A673 (cell line): ENCODE measurements at regions not wholly inside any gene's neighbourhood (a gene's known extent, or its start where the extent isn't known, plus 50 kb on each side); places are given as distances from the start of the nearest gene placed in this dataset.

ENCODE experiments used
- EZH2 ChIP-seq: fragments of 200-600 bp; sonication (generic); IDR thresholded peaks from 2 replicates; pipeline ENCODE4 v1.6.1; 2017; ENCODE audit warnings: borderline replicate concordance, low read depth, mild to moderate bottlenecking, mixed read lengths, antibody characterized with exemption, low read length; ENCODE audit not compliant: poor library complexity, severe bottlenecking
- TF ChIP-seq, protein P1 (sequence below): fragments of 300-800, 200-600 bp; sonication (generic); conservative IDR thresholded peaks from 2 replicates; pipeline ENCODE4 v1.5.1; 2017; ENCODE audit warnings: low read depth, mild to moderate bottlenecking, antibody characterized with exemption, low read length, moderate library complexity, mixed read lengths

DNA sequence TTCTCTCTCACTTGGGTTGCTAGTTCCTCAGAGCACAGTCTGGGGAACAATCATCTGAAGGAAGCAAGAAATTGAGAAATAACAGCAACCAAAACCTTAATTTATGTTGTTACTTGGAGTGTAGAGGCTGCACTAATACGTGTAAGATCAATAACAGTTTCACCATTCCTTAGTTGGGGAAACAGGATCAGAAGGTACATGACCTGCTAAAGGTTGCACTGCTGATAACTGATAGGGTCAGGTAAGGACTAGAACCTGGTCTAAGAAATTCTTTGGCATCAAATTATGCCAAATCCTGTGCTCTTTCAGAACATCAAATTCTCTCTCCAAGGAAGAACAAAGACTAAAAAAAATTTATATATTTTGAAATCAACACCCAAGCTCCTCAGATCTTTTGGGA lies 278.6 kb upstream of the C9orf72 start:
- TF ChIP-seq, protein P1, sequence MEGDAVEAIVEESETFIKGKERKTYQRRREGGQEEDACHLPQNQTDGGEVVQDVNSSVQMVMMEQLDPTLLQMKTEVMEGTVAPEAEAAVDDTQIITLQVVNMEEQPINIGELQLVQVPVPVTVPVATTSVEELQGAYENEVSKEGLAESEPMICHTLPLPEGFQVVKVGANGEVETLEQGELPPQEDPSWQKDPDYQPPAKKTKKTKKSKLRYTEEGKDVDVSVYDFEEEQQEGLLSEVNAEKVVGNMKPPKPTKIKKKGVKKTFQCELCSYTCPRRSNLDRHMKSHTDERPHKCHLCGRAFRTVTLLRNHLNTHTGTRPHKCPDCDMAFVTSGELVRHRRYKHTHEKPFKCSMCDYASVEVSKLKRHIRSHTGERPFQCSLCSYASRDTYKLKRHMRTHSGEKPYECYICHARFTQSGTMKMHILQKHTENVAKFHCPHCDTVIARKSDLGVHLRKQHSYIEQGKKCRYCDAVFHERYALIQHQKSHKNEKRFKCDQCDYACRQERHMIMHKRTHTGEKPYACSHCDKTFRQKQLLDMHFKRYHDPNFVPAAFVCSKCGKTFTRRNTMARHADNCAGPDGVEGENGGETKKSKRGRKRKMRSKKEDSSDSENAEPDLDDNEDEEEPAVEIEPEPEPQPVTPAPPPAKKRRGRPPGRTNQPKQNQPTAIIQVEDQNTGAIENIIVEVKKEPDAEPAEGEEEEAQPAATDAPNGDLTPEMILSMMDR = no peak
- no peak for TF ChIP-seq EZH2
